ENCODE measurements at regions not wholly inside any gene's neighbourhood (a gene's known extent, or its start where the extent isn't known, plus 50 kb on each side); places are given as distances from the start of the nearest gene placed in this dataset.

DNA sequence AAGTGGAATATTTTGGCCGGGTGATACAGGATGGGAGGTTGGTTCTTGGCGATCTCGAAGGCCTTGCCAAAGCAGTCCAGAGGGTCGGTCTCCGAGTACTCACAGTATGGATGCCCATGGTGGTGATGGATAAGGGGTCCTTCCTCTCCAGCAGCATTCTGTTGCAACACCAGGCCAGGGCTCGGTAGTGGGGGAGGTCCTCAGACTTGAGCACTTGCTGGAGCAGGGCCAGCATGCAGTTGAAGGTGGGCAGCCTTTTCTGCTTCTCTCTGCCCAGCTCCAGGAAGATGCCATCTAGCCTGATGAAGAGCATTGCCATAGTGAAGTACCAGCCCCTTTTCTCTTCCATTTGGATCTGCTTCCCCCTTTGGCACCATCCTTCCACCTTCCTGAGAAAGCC lies 99.4 kb upstream of the MCHR2 start:
- TF ChIP-seq, protein P1, sequence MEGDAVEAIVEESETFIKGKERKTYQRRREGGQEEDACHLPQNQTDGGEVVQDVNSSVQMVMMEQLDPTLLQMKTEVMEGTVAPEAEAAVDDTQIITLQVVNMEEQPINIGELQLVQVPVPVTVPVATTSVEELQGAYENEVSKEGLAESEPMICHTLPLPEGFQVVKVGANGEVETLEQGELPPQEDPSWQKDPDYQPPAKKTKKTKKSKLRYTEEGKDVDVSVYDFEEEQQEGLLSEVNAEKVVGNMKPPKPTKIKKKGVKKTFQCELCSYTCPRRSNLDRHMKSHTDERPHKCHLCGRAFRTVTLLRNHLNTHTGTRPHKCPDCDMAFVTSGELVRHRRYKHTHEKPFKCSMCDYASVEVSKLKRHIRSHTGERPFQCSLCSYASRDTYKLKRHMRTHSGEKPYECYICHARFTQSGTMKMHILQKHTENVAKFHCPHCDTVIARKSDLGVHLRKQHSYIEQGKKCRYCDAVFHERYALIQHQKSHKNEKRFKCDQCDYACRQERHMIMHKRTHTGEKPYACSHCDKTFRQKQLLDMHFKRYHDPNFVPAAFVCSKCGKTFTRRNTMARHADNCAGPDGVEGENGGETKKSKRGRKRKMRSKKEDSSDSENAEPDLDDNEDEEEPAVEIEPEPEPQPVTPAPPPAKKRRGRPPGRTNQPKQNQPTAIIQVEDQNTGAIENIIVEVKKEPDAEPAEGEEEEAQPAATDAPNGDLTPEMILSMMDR (IDR thresholded peaks at IDR 0.05; ENCODE audit: insufficient read depth in 1 of 2, low read depth in 1 of 2, low read length in 1 of 2, severe bottlenecking in 1 of 2, unreplicated experiment in 1 of 2) = no peak
- DNase-seq = no peak
- Mint-ChIP-seq H3K27me3 (ENCODE audit: insufficient read depth, unreplicated experiment) (no peaks in the 10 kb centered on the region), H3K9me3 (ENCODE audit: unreplicated experiment) (no peaks in the 10 kb centered on the region), H3K27ac (ENCODE audit: unreplicated experiment) (no peak overlapping the region), H3K4me1 (ENCODE audit: low read depth, unreplicated experiment) (no peaks in the 10 kb centered on the region), H3K4me3 (ENCODE audit: unreplicated experiment) (no peak overlapping the region), H3K36me3 (ENCODE audit: insufficient read depth, unreplicated experiment) (no peaks in the 10 kb centered on the region)
- intact Hi-C loops (cut with micrococcal nuclease; ENCODE audit: unreplicated experiment) = no loop called here
- no peaks in the 10 kb centered on the region for H3K36me3 ChIP-seq (ENCODE audit: control insufficient read depth, insufficient read depth, low read length)
- no peaks in the 10 kb centered on the region for H3K27me3 ChIP-seq (replicated peaks; ENCODE audit: control insufficient read depth, insufficient read depth, low read length)
- no peaks in the 10 kb centered on the region for H3K4me1 ChIP-seq
- no peak overlapping the region for H3K4me3 ChIP-seq (ENCODE audit: low read depth, low read length)
- CTCF ChIA-PET = no interaction called here
- H3K9me3 ChIP-seq = no peaks in the 10 kb centered on the region
- POLR2A ChIA-PET = no interaction called here
- BruUV-seq (replicated peaks) = no TSS peak

DNA sequence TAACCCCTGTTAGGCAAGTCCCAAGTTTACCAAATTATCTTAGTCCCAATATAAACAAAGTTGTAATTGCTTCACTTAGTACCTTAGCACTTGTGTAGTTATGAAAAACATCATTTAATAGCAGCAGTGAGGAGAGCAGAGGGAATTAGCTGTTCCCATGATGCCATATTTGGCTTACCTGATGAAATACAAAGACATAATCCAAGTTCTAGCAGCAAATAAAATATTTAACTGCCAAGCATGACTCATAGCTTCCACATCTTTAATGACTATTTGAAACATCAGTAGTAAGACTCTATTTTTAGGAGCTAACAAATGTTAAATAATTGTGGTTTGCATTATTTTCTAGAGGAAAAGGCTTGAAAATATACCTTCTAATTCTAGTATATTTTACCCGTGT lies 94.0 kb upstream of the MCHR2 start:
- Mint-ChIP-seq H3K9me3 (ENCODE audit: unreplicated experiment) (no peaks in the 10 kb centered on the region), H3K4me3 (ENCODE audit: unreplicated experiment) (no peak overlapping the region), H3K27ac (ENCODE audit: unreplicated experiment) (no peak overlapping the region), H3K4me1 (ENCODE audit: low read depth, unreplicated experiment) (no peaks in the 10 kb centered on the region), H3K27me3 (ENCODE audit: insufficient read depth, unreplicated experiment) (no peaks in the 10 kb centered on the region), H3K36me3 (ENCODE audit: insufficient read depth, unreplicated experiment) (no peaks in the 10 kb centered on the region)
- H3K4me1 ChIP-seq = no peaks in the 10 kb centered on the region
- ChIA-PET POLR2A (no interaction called here), CTCF (no interaction called here)
- H3K4me3 ChIP-seq (ENCODE audit: low read depth, low read length) = no peak overlapping the region
- no peaks in the 10 kb centered on the region for H3K9me3 ChIP-seq
- DNase-seq = no peak
- H3K36me3 ChIP-seq (ENCODE audit: control insufficient read depth, insufficient read depth, low read length) = no peaks in the 10 kb centered on the region
- intact Hi-C loops (cut with micrococcal nuclease; ENCODE audit: unreplicated experiment) = no loop called here
- no peaks in the 10 kb centered on the region for H3K27me3 ChIP-seq (replicated peaks; ENCODE audit: control insufficient read depth, insufficient read depth, low read length)
- TF ChIP-seq, protein P1 (IDR thresholded peaks at IDR 0.05; ENCODE audit: insufficient read depth in 1 of 2, low read depth in 1 of 2, low read length in 1 of 2, severe bottlenecking in 1 of 2, unreplicated experiment in 1 of 2) = no peak
- BruUV-seq (replicated peaks) = no TSS peak

DNA sequence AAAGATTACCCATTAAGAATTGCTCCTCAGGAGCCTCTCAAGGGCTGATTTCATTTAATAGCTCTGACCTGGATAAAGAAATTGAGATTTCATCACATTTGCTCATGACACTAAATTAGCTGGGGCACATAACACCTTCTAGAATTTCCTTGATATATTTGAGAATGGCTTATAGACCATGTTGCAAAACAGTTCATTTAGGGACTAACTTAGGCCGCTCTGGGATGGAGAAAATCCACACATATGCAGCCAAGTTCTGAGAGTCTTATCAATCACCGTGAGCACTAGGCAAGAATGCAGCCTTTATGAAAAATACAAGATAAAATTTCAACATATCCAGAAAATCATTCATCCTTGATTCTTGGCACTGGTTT lies 91.0 kb upstream of the MCHR2 start:
- Mint-ChIP-seq H3K27me3 (ENCODE audit: insufficient read depth, unreplicated experiment) (no peaks in the 10 kb centered on the region), H3K27ac (ENCODE audit: unreplicated experiment) (no peak overlapping the region), H3K4me1 (ENCODE audit: low read depth, unreplicated experiment) (no peaks in the 10 kb centered on the region), H3K4me3 (ENCODE audit: unreplicated experiment) (no peak overlapping the region), H3K36me3 (ENCODE audit: insufficient read depth, unreplicated experiment) (no peaks in the 10 kb centered on the region), H3K9me3 (ENCODE audit: unreplicated experiment) (no peaks in the 10 kb centered on the region)
- Histone ChIP-seq H3K4me1 (no peaks in the 10 kb centered on the region), H3K27me3 (replicated peaks; ENCODE audit: control insufficient read depth, insufficient read depth, low read length) (no peaks in the 10 kb centered on the region), H3K36me3 (ENCODE audit: control insufficient read depth, insufficient read depth, low read length) (no peaks in the 10 kb centered on the region), H3K4me3 (ENCODE audit: low read depth, low read length) (no peak overlapping the region), H3K9me3 (no peaks in the 10 kb centered on the region)
- ChIA-PET POLR2A (no interaction called here), CTCF (no interaction called here)
- no TSS peak for BruUV-seq (replicated peaks)
- intact Hi-C loops (cut with micrococcal nuclease; ENCODE audit: unreplicated experiment) = no loop called here
- TF ChIP-seq, protein P1 (IDR thresholded peaks at IDR 0.05; ENCODE audit: insufficient read depth in 1 of 2, low read depth in 1 of 2, low read length in 1 of 2, severe bottlenecking in 1 of 2, unreplicated experiment in 1 of 2) = no peak
- DNase-seq = no peak
